HG02973 (cell line): ENCODE measurements at regions not wholly inside any gene's neighbourhood (a gene's known extent, or its start where the extent isn't known, plus 50 kb on each side); places are given as distances from the start of the nearest gene placed in this dataset.

Source experiments
- ATAC-seq: cut with Tn5 transposase; IDR thresholded peaks from one replicate; pipeline ENCODE4 v1.9.1; 2021; ENCODE audit warnings: moderate library complexity; ENCODE audit not compliant: unreplicated experiment

- no peak for ATAC-seq
Observed at GRCh38 chr5:167752936-167753335, 538.5 kb upstream of the WWC1 start.

GRCh38 chr5:167753725-167754490 is 537.5 kb upstream of the WWC1 start:
- ATAC-seq: no peak

- ATAC-seq: no peak
Observed at GRCh38 chr5:167754501-167755021, 536.9 kb upstream of the WWC1 start.

GRCh38 chr5:167755420-167755819 is 536.0 kb upstream of the WWC1 start:
- ATAC-seq: no peak

GRCh38 chr5:167759057-167759821 is 532.2 kb upstream of the WWC1 start:
- no peak for ATAC-seq

GRCh38 chr5:167763772-167764171 is 527.7 kb upstream of the WWC1 start:
- ATAC-seq: no peak

GRCh38 chr5:167764641-167765289 is 526.7 kb upstream of the WWC1 start:
- no peak for ATAC-seq

GRCh38 chr5:167765352-167765751 is 526.1 kb upstream of the WWC1 start:
- no peak for ATAC-seq

- ATAC-seq: no peak
Observed at GRCh38 chr5:167766957-167767356, 524.5 kb upstream of the WWC1 start.

- no peak for ATAC-seq
Observed at GRCh38 chr5:167767795-167768194, 523.6 kb upstream of the WWC1 start.

GRCh38 chr5:167769846-167770413 is 521.5 kb upstream of the WWC1 start:
- ATAC-seq: no peak

- ATAC-seq: no peak
Observed at GRCh38 chr5:167770461-167770860, 521.0 kb upstream of the WWC1 start.

- ATAC-seq: no peak
Observed at GRCh38 chr5:167771571-167771970, 519.9 kb upstream of the WWC1 start.

- no peak for ATAC-seq
Observed at GRCh38 chr5:167773668-167774301, 517.7 kb upstream of the WWC1 start.

- no peak for ATAC-seq
Observed at GRCh38 chr5:167777746-167778145, 513.7 kb upstream of the WWC1 start.

- ATAC-seq: no peak
Observed at GRCh38 chr5:167778228-167778627, 513.2 kb upstream of the WWC1 start.

- no peak for ATAC-seq
Observed at GRCh38 chr5:167779644-167780043, 511.8 kb upstream of the WWC1 start.

- ATAC-seq: no peak
Observed at GRCh38 chr5:167780177-167780576, 511.3 kb upstream of the WWC1 start.

- no peak for ATAC-seq
Observed at GRCh38 chr5:167783145-167783817, 508.2 kb upstream of the WWC1 start.

GRCh38 chr5:167785106-167785505 is 506.3 kb upstream of the WWC1 start:
- ATAC-seq: no peak
